AG20443 (cell line): ENCODE measurements at regions not wholly inside any gene's neighbourhood (a gene's known extent, or its start where the extent isn't known, plus 50 kb on each side); places are given as distances from the start of the nearest gene placed in this dataset.
A peak's percentile ranks its signal among the peaks of the same experiment; 100 is the strongest.

Experiments
- DNase-seq: peaks from one replicate; pipeline ENCODE4 v3.0.0; 2012; ENCODE audit warnings: low spot score, mixed read lengths

DNA sequence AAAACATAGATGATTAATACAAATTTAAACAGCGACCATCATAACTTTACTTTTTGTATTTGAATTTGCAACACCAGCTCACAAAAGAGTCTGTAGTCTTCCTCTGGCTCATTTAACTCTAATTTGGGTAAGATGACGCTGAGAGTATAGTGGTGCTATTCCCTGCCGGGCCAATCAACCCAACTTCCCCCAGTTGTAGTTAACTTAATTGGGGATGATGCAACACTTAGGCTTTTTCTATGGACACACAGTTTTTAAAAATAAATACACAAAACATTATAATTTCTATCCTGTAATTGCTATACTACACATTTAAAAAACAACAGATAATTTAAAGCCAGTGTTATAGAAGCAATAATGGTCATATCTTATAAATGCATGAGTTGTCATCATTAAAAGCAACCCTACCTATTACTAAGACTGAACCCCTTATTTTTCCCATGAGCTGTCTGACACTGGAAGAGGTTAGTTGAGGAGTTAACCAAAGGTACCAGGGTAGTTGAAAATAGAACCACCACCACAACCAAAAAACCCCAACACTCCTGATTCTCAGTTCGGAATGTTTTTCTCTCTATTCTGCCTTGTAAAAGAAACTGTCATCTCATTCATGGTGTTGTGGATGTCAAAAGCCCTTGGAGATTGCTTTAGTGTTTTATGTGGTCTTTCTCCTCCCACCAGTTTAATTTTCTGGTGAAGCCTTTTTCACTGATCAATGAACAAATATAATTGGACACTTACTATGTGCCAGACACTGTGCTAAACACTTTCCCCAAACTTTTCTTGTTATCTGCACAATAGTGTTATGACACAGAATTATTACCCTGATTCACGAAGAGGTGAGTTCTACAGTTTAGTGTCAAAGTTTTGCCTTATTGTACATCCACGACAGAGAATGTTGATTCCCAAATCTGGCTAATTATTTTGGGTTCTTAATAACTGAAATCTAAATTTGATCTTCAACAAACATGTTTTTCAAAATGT, 61.5 kb upstream of the RAPGEF2 start:
- DNase-seq = no peak

DNA sequence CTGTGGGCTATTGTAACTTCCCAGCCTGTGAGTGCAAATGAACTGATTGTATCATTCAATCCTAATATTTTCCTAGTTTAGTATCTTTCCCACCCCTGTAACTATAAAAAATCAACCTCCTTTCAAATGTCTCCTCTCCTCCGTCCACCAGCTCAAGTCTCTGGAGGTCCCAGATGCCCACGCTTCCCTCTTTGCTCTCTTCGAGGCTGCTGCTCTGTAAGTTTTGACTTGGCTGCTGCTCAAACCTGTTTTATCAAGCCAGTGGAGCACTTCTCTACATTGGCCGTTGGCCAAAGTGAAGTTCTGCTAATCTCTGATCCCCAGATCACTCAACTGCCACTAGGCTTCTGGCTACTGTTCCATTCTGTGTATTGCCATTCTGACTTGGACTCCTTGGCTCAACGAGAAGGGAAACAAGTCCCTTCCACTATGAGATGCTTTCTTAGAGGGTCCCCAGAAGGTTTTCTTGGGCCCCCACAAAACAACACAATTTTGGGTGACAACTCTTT, 60.7 kb upstream of the RAPGEF2 start:
- DNase-seq = no peak

DNA sequence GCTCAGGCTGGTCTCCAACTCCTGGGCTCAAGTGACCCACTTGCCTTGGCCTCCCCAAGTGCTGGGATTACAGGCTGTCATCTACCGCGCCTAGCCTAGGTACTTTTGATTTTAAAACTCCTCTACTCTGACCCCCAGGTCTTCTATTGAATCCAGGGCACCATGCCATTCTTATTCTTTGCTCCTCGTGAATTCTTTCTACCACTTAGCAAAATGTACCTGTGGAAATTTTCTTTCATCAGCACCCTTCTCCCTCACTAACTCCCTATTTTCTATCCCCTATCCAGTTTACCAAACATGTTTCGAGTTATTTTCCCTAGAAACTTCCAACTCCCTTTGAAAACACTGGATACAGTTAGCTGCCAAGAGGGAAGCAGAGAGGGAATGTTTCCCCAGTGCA, 60.0 kb upstream of the RAPGEF2 start:
- no peak for DNase-seq

DNA sequence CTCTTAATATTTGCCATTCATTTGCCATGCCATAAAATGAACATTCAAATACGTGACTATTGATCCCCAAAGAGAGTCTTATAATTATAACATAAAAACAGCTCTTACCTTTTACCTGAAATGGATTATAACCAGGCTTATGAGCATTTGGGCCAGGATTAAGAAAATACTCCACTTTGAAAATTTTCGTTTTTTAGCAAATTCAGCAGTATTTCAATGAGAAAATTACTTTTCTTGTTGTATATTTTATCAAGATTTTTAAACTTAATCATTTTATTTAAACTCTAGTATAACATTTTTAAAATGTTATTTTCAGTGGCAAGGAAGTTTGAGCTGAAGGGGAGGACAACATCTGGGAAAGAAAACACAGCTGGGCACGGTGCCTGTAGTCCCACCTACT, 59.0 kb upstream of the RAPGEF2 start:
- no peak for DNase-seq

DNA sequence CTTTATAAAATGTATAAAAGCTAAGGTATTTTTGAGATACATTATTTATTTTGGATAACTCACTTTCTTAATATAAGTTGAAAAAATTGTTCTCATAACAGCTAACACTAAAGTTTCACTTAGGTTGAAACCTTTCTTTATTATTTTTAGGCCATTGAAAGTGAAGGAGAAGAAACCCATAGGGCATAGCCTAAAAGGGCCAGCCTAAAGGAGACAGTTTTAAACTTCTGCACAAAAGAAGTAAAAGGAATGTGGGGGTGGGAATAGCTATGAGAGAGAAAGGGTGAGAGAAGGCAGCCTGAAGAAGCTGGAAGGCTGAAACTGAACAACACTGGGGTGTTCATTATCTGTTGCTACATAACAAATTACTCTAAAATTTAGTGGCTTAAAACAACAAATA, 57.6 kb upstream of the RAPGEF2 start:
- DNase-seq = no peak

DNA sequence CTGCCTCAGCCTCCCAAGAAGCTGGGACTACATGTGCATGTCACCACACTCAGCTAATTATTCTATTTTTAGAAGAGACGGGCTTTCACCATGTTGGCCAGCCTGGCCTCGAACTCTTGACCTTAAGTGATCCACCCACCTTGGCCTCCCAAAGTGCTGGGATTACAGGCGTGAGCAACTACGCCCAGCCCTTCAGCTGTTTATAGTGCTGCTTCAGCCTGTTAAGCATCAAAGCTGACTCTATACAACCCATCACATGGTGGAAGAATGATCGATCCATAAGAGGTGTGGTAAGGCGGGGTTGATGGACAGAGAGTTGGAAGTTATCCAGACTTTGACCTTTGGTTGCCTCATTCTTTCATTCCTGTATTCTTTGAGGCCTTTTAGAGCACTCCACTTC, 56.2 kb upstream of the RAPGEF2 start:
- DNase-seq = no peak

DNA sequence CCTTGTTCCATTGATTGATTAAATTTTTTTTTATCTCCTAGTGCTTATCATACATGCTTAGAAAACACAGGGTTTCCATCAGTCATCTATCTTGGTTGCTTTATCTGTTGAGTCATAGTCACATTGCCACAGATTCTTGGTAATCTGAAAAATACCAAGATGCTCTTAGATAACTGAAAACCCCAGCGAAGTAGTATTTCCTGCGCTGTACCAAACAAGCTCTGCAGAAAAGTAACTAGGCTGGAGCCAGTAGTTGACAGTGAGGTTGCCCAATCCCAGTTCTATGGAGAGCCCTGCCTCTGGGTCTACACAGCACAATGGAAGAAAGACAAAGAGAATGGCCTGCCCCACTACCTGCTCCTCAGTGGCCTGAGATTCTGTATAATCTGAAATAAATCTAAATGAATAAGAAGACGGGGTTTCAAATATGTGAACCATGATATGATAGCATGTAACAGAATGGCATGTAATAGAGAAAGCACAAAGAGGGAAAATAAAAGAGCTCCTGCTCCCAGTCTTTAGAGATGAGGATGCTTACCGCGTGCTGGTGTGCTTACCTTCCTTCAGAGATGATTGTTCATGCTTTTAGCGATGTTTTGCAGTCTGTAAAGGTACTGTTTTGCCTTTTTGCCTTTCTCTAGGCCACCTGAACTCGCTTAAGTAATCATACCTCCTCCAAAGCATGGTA, 55.3 kb upstream of the RAPGEF2 start:
- no peak for DNase-seq

DNA sequence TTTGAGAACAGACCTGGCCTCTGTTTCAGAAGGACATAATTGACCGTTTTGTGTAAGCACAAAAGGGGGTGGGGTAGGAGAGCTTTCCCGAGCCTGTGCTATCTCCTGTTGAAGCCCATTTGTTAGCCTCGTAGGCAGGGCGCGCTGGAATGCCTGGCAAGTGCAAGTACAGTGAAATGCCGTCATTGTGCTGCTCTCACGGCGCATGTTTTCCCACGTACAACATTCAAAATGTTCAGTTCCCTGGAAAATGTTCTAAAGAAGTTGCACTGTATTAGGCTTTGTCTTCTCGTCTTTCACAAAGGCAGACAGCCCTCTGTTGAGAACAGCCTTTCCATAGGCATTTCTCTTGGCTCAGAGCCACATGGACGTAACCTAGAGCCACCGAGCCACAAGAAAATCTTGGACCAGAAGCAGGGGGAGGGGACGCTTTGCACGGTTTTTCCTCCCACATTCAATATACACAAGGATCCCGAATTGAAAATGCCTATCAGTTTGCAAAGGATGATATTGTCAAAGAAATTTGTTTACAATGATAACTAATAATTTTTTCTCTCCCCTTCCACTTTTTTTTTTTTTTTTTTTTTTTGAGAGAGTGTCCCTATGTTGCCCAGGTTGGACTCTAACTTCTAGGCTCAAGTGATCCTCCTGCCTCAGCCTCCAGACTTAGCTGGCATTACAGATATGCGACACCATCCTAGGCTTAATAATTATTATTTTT, 54.6 kb upstream of the RAPGEF2 start:
- DNase-seq = peak; percentile 88

DNA sequence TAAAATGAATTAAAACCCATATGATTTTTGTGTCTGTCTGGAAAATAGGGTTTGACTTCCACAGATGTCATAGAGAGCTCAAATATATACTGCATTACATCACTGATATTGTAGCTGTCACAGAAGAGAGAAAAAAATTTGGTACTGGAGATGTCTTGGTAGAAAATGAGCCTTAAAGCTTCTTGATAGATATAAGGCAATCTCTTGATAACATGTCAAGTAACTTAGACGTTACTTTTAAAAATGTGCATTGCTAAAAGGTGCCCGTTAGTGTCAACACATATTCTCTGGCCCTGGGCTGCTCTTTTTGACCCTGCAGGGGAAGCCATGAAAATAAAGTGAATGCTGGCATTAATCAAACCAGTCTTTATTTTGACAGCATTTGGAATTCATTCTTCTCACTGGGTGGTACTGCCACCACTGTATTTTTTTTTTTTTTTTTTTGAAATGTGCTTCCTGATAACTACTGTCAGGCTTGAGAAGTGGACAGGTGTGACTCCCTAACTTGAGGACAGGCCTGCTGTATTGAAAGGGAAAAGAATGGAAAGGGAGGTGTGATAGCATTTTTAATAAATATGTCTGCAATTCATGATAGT, 53.0 kb upstream of the RAPGEF2 start:
- DNase-seq = no peak

DNA sequence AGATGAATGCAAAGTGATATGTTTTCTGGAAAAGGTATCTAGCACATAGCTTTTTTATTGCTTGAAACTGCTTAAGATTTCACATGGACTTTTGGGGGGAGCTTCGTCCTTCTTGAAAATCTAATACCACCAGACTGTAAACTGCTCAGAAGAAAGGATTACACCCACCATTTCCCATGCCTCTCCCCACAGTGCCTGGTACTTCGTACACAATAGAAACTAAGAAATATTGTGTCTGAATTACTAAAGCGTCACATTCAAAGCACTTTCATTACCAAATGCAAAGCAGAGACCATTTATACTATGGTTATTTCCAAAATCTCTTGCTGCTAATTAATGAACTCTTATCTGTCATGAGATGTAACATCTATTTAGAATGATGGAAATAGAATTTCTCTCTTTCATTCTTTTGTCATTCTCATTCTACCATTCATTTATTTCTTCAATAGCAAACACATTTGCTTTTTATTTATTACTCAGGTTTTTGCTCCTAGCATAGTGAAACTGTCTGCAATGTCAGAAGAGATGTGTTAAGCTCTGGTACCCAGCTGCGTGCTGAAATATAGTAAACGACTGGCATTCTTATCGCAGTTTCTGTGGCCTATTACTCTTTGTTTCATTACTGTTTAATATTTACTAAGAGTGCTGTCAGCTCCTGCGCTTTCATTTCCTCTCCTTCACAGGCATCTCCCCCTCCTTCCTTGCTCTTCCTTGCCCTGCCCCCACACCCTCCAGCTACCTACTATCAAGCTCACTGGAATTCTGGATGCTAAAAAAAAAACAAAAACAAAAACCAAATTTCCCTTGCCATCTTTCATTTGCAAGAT, 51.4 kb upstream of the RAPGEF2 start:
- no peak for DNase-seq

DNA sequence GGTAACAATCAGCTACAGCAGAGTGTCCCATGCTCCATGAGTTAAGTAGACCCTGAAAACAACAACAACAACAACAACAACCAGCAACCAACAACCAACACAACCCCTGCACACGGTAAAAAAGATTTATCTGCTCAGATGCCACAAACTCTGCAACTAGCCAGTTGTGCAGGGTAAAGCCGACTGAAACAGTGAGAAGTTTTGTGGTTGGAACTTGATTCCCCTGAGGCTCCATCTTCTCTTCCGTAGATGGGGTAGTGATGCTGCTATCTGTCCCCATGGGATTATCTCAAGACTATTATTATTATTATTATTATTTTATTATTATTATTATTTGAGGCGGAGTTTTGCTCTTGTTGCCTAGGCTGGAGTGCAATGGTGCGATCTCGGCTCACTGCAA, 50.6 kb upstream of the RAPGEF2 start:
- no peak for DNase-seq
